ENCODE measurements at regions not wholly inside any gene's neighbourhood (a gene's known extent, or its start where the extent isn't known, plus 50 kb on each side); places are given as distances from the start of the nearest gene placed in this dataset.
"Not testable (repeated sequence)": the region's sequence is repeated elsewhere in the genome, so short reads cannot be mapped to it uniquely, and the experiment has no call there.

DNA sequence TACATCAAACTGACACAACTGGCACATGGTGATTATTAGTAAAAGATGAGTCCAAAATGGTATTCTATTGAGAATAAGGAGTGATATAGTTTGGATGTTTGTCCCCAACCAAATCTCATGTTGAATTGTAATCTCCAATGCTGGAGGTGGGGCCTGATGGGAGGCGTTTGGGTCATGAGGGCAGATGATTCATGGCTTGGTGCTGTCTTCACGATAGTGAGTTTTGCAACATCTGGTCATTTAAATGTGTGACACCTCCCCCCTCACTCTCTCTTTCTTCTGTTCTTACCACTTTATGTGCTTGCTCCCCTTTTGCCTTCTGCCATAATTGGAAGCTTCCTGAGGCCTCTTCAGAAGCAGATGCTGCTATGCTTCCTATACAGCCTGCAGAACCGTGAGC, 90.6 kb downstream of the RSL24D1 start:
- 98% methylated on average over 3 of the region's 3 CpGs for WGBS
- DNase-seq (ENCODE audit: low read depth in 6 of 9, low spot score in 9 of 9), result no peak
- no peak overlapping the region for H3K27ac ChIP-seq (ENCODE audit: low read depth in 1 of 2, low read length in 1 of 2)

DNA sequence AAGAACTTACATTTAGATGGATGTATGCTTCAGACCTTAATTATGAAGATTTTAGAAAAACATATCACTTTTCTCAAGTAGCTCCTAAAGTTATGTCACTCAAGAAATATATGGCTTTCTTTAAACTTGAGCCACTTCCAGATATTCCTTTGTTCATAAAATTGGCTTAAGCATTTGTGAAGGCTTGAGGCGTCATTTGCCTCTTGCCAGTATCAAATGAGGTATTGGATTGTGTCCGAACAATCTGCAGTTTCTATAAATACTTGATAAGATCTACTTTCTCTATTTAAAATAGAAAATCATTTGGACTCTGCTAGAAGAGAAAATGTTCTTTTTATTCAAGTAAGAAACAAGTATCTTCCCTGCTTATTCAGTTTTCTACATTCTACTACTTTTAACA, 102.6 kb downstream of the RSL24D1 start:
- 97% methylated on average over 2 of the region's 2 CpGs for WGBS
- Histone ChIP-seq H3K4me3 (ENCODE audit: low read length in 2 of 2) (no peak overlapping the region), H3K36me3 (ENCODE audit: control insufficient read depth in 2 of 2, insufficient read depth in 2 of 2, low read length in 1 of 2) (no peaks in the 10 kb centered on the region), H3K27ac (ENCODE audit: low read depth in 1 of 2, low read length in 1 of 2) (no peak overlapping the region), H3K27me3 (ENCODE audit: control insufficient read depth in 2 of 2, insufficient read depth in 1 of 2, low read length in 1 of 2) (no peaks in the 10 kb centered on the region), H3K4me1 (ENCODE audit: control insufficient read depth in 2 of 2, insufficient read depth in 2 of 2, low read length in 2 of 2) (no peaks in the 10 kb centered on the region), H3K9me3 (ENCODE audit: control insufficient read depth in 2 of 2, insufficient read depth in 1 of 2, low read length in 1 of 2) (no peaks in the 10 kb centered on the region)
- no peak for DNase-seq (ENCODE audit: low read depth in 6 of 9, low spot score in 9 of 9)

More for the DNA sequence above, 90.6 kb downstream of the RSL24D1 start:
- Histone ChIP-seq H3K27me3 (ENCODE audit: control insufficient read depth in 2 of 2, insufficient read depth in 1 of 2, low read length in 1 of 2) (no peaks in the 10 kb centered on the region), H3K4me3 (ENCODE audit: low read length in 2 of 2) (no peak overlapping the region), H3K36me3 (ENCODE audit: control insufficient read depth in 2 of 2, insufficient read depth in 2 of 2, low read length in 1 of 2) (no peaks in the 10 kb centered on the region), H3K4me1 (ENCODE audit: control insufficient read depth in 2 of 2, insufficient read depth in 2 of 2, low read length in 2 of 2) (no peaks in the 10 kb centered on the region), H3K9me3 (ENCODE audit: control insufficient read depth in 2 of 2, insufficient read depth in 1 of 2, low read length in 1 of 2) (no peaks in the 10 kb centered on the region)

DNA sequence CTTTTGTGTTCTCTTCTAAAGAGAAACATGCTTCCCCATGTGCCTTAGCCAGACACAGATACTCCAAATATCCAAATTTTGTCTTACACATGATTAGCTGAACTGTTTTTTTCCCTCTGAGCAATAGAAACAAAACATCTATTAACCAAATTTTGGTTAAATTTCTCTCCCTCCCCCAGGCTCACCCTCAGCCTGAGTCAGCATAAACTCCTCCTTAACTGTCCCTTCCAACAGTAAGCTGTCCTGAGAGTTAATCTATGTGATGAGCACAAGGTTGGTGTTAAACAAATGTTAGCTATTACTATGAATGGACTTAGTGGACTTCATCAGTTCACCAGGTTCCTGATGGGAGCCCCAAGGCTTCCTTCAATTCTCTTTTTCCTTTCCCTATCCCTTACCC, 108.5 kb downstream of the RSL24D1 start:
- no peaks in the 10 kb centered on the region for H3K4me1 ChIP-seq (ENCODE audit: control insufficient read depth in 2 of 2, insufficient read depth in 2 of 2, low read length in 2 of 2)
- no peak overlapping the region for H3K27ac ChIP-seq (ENCODE audit: low read depth in 1 of 2, low read length in 1 of 2)
- no peaks in the 10 kb centered on the region for H3K36me3 ChIP-seq (ENCODE audit: control insufficient read depth in 2 of 2, insufficient read depth in 2 of 2, low read length in 1 of 2)
- H3K4me3 ChIP-seq (ENCODE audit: low read length in 2 of 2), result no peak overlapping the region
- H3K27me3 ChIP-seq (ENCODE audit: control insufficient read depth in 2 of 2, insufficient read depth in 1 of 2, low read length in 1 of 2), result no peaks in the 10 kb centered on the region
- no peak for DNase-seq (ENCODE audit: low read depth in 6 of 9, low spot score in 9 of 9)
- H3K9me3 ChIP-seq (ENCODE audit: control insufficient read depth in 2 of 2, insufficient read depth in 1 of 2, low read length in 1 of 2), result no peaks in the 10 kb centered on the region

DNA sequence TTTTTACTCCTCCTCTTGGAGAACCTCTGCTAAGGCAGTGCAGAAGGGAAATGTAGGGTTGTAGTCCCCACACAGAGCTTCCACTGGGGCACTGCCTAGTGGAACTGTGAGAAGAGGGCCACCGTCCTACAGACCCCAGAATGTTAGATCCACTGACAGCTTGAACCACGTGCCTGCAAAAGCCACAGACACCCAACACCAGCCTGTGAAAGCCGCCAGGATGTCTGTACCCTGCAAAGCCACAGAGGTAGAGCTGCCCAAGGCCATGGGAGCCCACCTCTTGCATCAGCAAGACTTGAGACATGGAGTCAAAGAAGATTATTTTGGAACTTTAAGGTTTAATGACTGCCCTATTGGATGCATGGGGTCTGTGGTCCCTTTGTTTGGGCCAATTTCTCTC, 112.1 kb downstream of the RSL24D1 start:
- Histone ChIP-seq H3K4me1 (ENCODE audit: control insufficient read depth in 2 of 2, insufficient read depth in 2 of 2, low read length in 2 of 2) (no peaks in the 10 kb centered on the region), H3K9me3 (ENCODE audit: control insufficient read depth in 2 of 2, insufficient read depth in 1 of 2, low read length in 1 of 2) (no peaks in the 10 kb centered on the region), H3K27ac (ENCODE audit: low read depth in 1 of 2, low read length in 1 of 2) (no peak overlapping the region), H3K36me3 (ENCODE audit: control insufficient read depth in 2 of 2, insufficient read depth in 2 of 2, low read length in 1 of 2) (no peaks in the 10 kb centered on the region), H3K27me3 (ENCODE audit: control insufficient read depth in 2 of 2, insufficient read depth in 1 of 2, low read length in 1 of 2) (no peaks in the 10 kb centered on the region), H3K4me3 (ENCODE audit: low read length in 2 of 2) (no peak overlapping the region)
- WGBS, result 83% methylated on average over 3 of the region's 3 CpGs
- DNase-seq (ENCODE audit: low read depth in 6 of 9, low spot score in 9 of 9), result no peak

DNA sequence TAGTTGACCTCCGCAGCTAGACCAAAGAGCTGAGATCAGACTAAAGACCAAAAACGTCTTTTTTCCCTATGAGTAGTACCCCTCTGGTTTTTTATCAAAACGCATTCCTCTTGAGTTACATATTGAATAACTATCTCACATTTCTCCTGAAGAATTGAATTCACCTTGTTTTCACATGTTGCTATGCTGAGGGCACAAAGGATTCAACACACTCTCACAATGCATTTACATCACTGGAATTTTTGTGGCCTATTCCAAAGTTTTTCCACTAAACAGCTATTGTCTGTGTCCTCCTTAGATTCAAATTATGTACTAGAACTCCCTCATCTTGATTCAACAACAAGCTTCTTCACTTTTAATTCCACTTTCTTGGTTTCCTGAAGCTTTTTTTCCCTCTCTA, 112.5 kb downstream of the RSL24D1 start:
- Histone ChIP-seq H3K27me3 (ENCODE audit: control insufficient read depth in 2 of 2, insufficient read depth in 1 of 2, low read length in 1 of 2) (no peaks in the 10 kb centered on the region), H3K27ac (ENCODE audit: low read depth in 1 of 2, low read length in 1 of 2) (no peak overlapping the region), H3K36me3 (ENCODE audit: control insufficient read depth in 2 of 2, insufficient read depth in 2 of 2, low read length in 1 of 2) (no peaks in the 10 kb centered on the region), H3K4me1 (ENCODE audit: control insufficient read depth in 2 of 2, insufficient read depth in 2 of 2, low read length in 2 of 2) (no peaks in the 10 kb centered on the region), H3K4me3 (ENCODE audit: low read length in 2 of 2) (no peak overlapping the region), H3K9me3 (ENCODE audit: control insufficient read depth in 2 of 2, insufficient read depth in 1 of 2, low read length in 1 of 2) (no peaks in the 10 kb centered on the region)
- DNase-seq (ENCODE audit: low read depth in 6 of 9, low spot score in 9 of 9), result no peak
- 94% methylated on average over 3 of the region's 3 CpGs for WGBS

DNA sequence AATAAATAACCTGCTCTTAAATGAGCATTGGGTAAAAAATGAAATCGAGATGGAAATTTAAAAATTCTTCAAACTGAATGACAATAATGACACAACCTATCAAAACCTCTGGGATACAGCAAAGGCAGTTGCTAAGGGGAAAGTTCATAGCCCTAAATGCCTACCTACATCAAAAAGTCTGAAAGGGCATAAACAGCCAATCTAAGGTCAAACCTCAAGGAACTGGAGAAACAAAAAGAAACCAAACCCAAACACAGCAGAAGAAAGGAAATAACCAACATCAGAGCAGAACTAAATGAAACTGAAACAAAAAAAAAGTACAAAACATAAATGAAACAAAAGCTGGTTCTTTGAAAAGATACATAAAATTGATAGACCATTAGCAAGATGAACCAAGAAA, 119.7 kb downstream of the RSL24D1 start:
- DNase-seq (ENCODE audit: low read depth in 6 of 9, low spot score in 9 of 9), result peak in 4 of 9 donors; percentile 2 to 47 (median 4)
- not testable (repeated sequence) for H3K9me3 ChIP-seq (ENCODE audit: control insufficient read depth in 2 of 2, insufficient read depth in 1 of 2, low read length in 1 of 2); H3K4me3 ChIP-seq (ENCODE audit: low read length in 2 of 2); H3K27me3 ChIP-seq (ENCODE audit: control insufficient read depth in 2 of 2, insufficient read depth in 1 of 2, low read length in 1 of 2); H3K27ac ChIP-seq (ENCODE audit: low read depth in 1 of 2, low read length in 1 of 2); H3K36me3 ChIP-seq (ENCODE audit: control insufficient read depth in 2 of 2, insufficient read depth in 2 of 2, low read length in 1 of 2); H3K4me1 ChIP-seq (ENCODE audit: control insufficient read depth in 2 of 2, insufficient read depth in 2 of 2, low read length in 2 of 2)
- 94% methylated on average over 1 of the region's 1 CpG for WGBS

DNA sequence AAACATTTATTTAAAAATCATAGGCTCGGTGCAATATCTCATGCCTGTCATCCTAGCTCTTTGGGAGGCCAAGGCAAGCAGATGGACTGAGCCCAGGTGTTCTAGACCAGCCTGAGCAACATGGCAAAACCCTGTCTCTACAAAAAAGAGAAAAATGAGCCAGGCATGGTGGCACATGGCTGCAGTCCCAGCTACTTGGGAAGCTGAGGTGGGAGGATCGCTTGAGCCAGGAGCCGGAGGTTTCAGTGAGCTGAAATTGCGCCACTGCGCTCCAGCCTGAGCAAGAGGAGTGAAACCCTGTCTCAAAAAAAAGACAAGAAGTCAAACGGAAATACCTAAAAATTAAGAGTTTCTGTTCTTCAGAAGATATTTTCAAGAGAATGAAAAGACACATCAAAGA, 122.3 kb downstream of the RSL24D1 start:
- no peaks in the 10 kb centered on the region for H3K4me1 ChIP-seq (ENCODE audit: control insufficient read depth in 2 of 2, insufficient read depth in 2 of 2, low read length in 2 of 2)
- WGBS, result 95% methylated on average over 6 of the region's 6 CpGs
- no peaks in the 10 kb centered on the region for H3K36me3 ChIP-seq (ENCODE audit: control insufficient read depth in 2 of 2, insufficient read depth in 2 of 2, low read length in 1 of 2)
- no peak overlapping the region for H3K4me3 ChIP-seq (ENCODE audit: low read length in 2 of 2)
- no peaks in the 10 kb centered on the region for H3K9me3 ChIP-seq (ENCODE audit: control insufficient read depth in 2 of 2, insufficient read depth in 1 of 2, low read length in 1 of 2)
- H3K27me3 ChIP-seq (ENCODE audit: control insufficient read depth in 2 of 2, insufficient read depth in 1 of 2, low read length in 1 of 2), result no peaks in the 10 kb centered on the region
- no peak overlapping the region for H3K27ac ChIP-seq (ENCODE audit: low read depth in 1 of 2, low read length in 1 of 2)
- DNase-seq (ENCODE audit: low read depth in 6 of 9, low spot score in 9 of 9), result no peak

DNA sequence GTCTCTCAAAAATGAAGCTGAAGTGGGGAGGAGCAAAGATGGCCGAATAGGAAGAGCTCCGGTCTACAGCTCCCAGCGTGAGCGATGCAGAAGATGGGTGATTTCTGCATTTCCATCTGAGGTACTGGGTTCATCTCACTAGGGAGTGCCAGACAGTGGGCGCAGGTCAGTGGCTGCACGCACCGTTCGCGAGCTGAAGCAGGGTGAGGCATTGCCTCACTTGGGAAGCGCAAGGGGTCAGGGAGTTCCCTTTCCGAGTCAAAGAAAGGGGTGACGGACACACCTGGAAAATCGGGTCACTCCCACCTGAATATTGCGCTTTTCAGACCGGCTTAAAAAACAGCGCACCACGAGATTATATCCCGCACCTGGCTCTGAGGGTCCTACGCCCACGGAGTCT, 132.8 kb downstream of the RSL24D1 start:
- not testable (repeated sequence) for H3K27ac ChIP-seq (ENCODE audit: low read depth in 1 of 2, low read length in 1 of 2); H3K4me3 ChIP-seq (ENCODE audit: low read length in 2 of 2); H3K36me3 ChIP-seq (ENCODE audit: control insufficient read depth in 2 of 2, insufficient read depth in 2 of 2, low read length in 1 of 2); H3K27me3 ChIP-seq (ENCODE audit: control insufficient read depth in 2 of 2, insufficient read depth in 1 of 2, low read length in 1 of 2); H3K9me3 ChIP-seq (ENCODE audit: control insufficient read depth in 2 of 2, insufficient read depth in 1 of 2, low read length in 1 of 2); DNase-seq (ENCODE audit: low read depth in 6 of 9, low spot score in 9 of 9); H3K4me1 ChIP-seq (ENCODE audit: control insufficient read depth in 2 of 2, insufficient read depth in 2 of 2, low read length in 2 of 2)
- WGBS, result 97% methylated on average over 20 of the region's 20 CpGs

DNA sequence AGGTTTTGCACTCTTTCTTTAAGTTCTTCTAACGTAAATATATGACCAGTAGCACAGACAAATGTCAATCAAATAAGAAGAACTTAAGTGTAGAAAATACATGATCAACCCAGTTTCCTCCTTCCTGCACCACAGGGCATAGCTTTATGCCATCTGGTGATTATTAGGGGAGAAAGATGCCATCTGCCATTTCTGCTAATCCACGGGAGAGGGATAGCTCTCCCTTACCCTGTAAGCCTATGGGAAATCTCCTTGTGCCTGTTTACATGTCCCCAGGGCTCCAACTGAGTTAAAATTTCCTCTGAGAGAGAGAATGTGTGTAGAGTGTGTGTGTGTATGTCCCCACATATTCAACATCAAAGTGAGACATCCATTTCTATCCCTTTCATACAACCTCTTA, 135.9 kb downstream of the RSL24D1 start:
- 96% methylated on average over 2 of the region's 2 CpGs for WGBS
- DNase-seq (ENCODE audit: low read depth in 6 of 9, low spot score in 9 of 9), result no peak
- Histone ChIP-seq H3K27ac (ENCODE audit: low read depth in 1 of 2, low read length in 1 of 2) (no peak overlapping the region), H3K36me3 (ENCODE audit: control insufficient read depth in 2 of 2, insufficient read depth in 2 of 2, low read length in 1 of 2) (no peaks in the 10 kb centered on the region), H3K9me3 (ENCODE audit: control insufficient read depth in 2 of 2, insufficient read depth in 1 of 2, low read length in 1 of 2) (no peaks in the 10 kb centered on the region), H3K4me3 (ENCODE audit: low read length in 2 of 2) (no peak overlapping the region), H3K27me3 (ENCODE audit: control insufficient read depth in 2 of 2, insufficient read depth in 1 of 2, low read length in 1 of 2) (no peaks in the 10 kb centered on the region), H3K4me1 (ENCODE audit: control insufficient read depth in 2 of 2, insufficient read depth in 2 of 2, low read length in 2 of 2) (no peaks in the 10 kb centered on the region)

DNA sequence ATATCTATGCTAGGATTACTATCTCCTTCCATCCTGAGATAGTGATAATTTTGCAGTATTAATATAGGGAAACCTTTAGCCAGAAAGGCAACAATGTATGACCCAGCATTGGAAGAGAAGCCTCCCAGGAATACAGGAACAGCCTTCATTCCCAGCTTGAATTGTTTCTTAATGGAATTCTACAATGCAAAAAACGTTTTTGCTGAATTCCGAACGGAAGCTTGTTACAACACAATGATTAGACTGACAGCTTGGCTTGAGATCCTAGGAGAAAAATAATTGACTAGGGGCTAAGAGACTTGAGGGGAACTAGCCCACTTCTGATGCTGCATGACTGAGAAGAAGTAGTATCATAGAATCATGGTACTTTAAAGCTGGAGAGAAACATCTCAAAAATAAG, 140.2 kb downstream of the RSL24D1 start:
- no peak for DNase-seq (ENCODE audit: low read depth in 6 of 9, low spot score in 9 of 9)
- no peaks in the 10 kb centered on the region for H3K4me1 ChIP-seq (ENCODE audit: control insufficient read depth in 2 of 2, insufficient read depth in 2 of 2, low read length in 2 of 2)
- H3K36me3 ChIP-seq (ENCODE audit: control insufficient read depth in 2 of 2, insufficient read depth in 2 of 2, low read length in 1 of 2), result no peaks in the 10 kb centered on the region
- H3K27me3 ChIP-seq (ENCODE audit: control insufficient read depth in 2 of 2, insufficient read depth in 1 of 2, low read length in 1 of 2), result no peaks in the 10 kb centered on the region
- WGBS, result 87% methylated on average over 3 of the region's 3 CpGs
- no peaks in the 10 kb centered on the region for H3K9me3 ChIP-seq (ENCODE audit: control insufficient read depth in 2 of 2, insufficient read depth in 1 of 2, low read length in 1 of 2)
- H3K4me3 ChIP-seq (ENCODE audit: low read length in 2 of 2), result no peak overlapping the region
- no peak overlapping the region for H3K27ac ChIP-seq (ENCODE audit: low read depth in 1 of 2, low read length in 1 of 2)
